Activated B cell treated with CpG ODN at 0.5 μM for 24 hours (primary cell): ENCODE measurements at regions not wholly inside any gene's neighbourhood (a gene's known extent, or its start where the extent isn't known, plus 50 kb on each side); places are given as distances from the start of the nearest gene placed in this dataset.

Experiments
- ATAC-seq: fragments of 200-7000 bp; cut with Tn5 transposase; one replicate; pipeline ENCODE4 v1.10.0; 2021; ENCODE audit warnings: low read depth, mild to moderate bottlenecking, moderate library complexity
- CTCF ChIA-PET: fragments of 350-600 bp; sonication (Branson Sonifier 250); formaldehyde crosslinking; loops from one replicate; lab custom pipeline; 2021; ENCODE audit warnings: antibody characterized with exemption; lab: Charles Lee
- POLR2A ChIA-PET: fragments of 350-600 bp; sonication (Branson Sonifier 250); formaldehyde crosslinking; loops from one replicate; lab custom pipeline; 2021; ENCODE audit warnings: antibody characterized with exemption; lab: Charles Lee
- DNase-seq: peaks from one replicate; pipeline ENCODE4 v3.0.0; 2022
- H3K27ac Mint-ChIP-seq: one replicate; pipeline ENCODE4 v1.8.0; 2020; ENCODE audit warnings: mixed read lengths
- H3K27me3 Mint-ChIP-seq: one replicate; pipeline ENCODE4 v1.8.0; 2021; ENCODE audit warnings: mixed read lengths
- H3K36me3 Mint-ChIP-seq: one replicate; pipeline ENCODE4 v1.8.0; 2021; ENCODE audit warnings: low read depth, mixed read lengths
- H3K4me1 Mint-ChIP-seq: one replicate; pipeline ENCODE4 v1.8.0; 2021; ENCODE audit warnings: mixed read lengths
- H3K4me3 Mint-ChIP-seq: one replicate; pipeline ENCODE4 v1.8.0; 2020; ENCODE audit warnings: mild to moderate bottlenecking, mixed read lengths
- H3K9me3 Mint-ChIP-seq: one replicate; pipeline ENCODE4 v1.8.0; 2020; ENCODE audit warnings: mixed read lengths
- intact Hi-C: fragments of 100-400 bp; cut with micrococcal nuclease; formaldehyde crosslinking; loops from one replicate; pipeline ENCODE4 v1.15.1; 2024
- TF ChIP-seq, protein P1 (sequence below): fragments of 200-600 bp; IDR thresholded peaks from one replicate; pipeline ENCODE4 v1.8.0; 2022; ENCODE audit warnings: antibody characterized with exemption, mild to moderate bottlenecking

GRCh38 chr18:10274301-10274700 is 180.1 kb upstream of the APCDD1 start:
- H3K4me3 Mint-ChIP-seq = no peak overlapping the region
- no peak for ATAC-seq
- H3K36me3 Mint-ChIP-seq = no peaks in the 10 kb centered on the region
- ChIA-PET POLR2A (no interaction called here), CTCF (no interaction called here)
- TF ChIP-seq, protein P1, sequence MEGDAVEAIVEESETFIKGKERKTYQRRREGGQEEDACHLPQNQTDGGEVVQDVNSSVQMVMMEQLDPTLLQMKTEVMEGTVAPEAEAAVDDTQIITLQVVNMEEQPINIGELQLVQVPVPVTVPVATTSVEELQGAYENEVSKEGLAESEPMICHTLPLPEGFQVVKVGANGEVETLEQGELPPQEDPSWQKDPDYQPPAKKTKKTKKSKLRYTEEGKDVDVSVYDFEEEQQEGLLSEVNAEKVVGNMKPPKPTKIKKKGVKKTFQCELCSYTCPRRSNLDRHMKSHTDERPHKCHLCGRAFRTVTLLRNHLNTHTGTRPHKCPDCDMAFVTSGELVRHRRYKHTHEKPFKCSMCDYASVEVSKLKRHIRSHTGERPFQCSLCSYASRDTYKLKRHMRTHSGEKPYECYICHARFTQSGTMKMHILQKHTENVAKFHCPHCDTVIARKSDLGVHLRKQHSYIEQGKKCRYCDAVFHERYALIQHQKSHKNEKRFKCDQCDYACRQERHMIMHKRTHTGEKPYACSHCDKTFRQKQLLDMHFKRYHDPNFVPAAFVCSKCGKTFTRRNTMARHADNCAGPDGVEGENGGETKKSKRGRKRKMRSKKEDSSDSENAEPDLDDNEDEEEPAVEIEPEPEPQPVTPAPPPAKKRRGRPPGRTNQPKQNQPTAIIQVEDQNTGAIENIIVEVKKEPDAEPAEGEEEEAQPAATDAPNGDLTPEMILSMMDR = no peak
- peaks cover 3% of the 10 kb centered on the region for H3K4me1 Mint-ChIP-seq
- no peak for DNase-seq
- H3K27ac Mint-ChIP-seq = no peak overlapping the region
- no peaks in the 10 kb centered on the region for H3K27me3 Mint-ChIP-seq
- intact Hi-C loops = no loop called here
- no peaks in the 10 kb centered on the region for H3K9me3 Mint-ChIP-seq

GRCh38 chr18:10275486-10275885 is 178.9 kb upstream of the APCDD1 start:
- CTCF ChIA-PET = no interaction called here
- no peaks in the 10 kb centered on the region for H3K9me3 Mint-ChIP-seq
- DNase-seq (no peak), ATAC-seq (no peak)
- POLR2A ChIA-PET = no interaction called here
- H3K27ac Mint-ChIP-seq = no peak overlapping the region
- H3K36me3 Mint-ChIP-seq = no peaks in the 10 kb centered on the region
- intact Hi-C loops = no loop called here
- TF ChIP-seq, protein P1 = no peak
- no peak overlapping the region for H3K4me3 Mint-ChIP-seq
- peaks cover 4% of the 10 kb centered on the region for H3K4me1 Mint-ChIP-seq
- H3K27me3 Mint-ChIP-seq = no peaks in the 10 kb centered on the region

DNA sequence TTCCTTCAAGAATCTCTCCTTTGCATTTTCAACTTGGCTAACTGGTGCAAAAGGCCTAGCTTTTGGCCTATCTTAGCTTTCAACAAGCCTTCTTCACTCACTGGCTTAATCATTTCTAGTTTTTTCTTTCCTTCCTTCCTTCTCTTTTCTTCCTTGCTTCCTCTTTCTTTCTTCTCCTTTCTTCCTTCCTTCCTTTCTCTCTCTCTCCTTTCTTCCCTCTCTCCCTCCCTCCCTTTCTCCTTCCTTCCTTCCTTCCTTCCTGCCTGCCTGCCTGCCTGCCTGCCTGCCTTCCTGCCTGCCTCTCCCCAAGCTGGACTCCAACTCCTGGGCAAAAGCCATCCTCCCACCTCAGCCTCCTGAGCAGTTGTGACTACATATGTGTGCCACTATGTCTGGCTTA is 176.2 kb upstream of the APCDD1 start:
- intact Hi-C loops = no loop called here
- H3K36me3 Mint-ChIP-seq = no peaks in the 10 kb centered on the region
- ATAC-seq (no peak), DNase-seq (no peak)
- no peaks in the 10 kb centered on the region for H3K9me3 Mint-ChIP-seq
- H3K27me3 Mint-ChIP-seq = no peaks in the 10 kb centered on the region
- no peak overlapping the region for H3K4me3 Mint-ChIP-seq
- ChIA-PET POLR2A (no interaction called here), CTCF (no interaction called here)
- TF ChIP-seq, protein P1 = no peak
- peaks cover 12% of the 10 kb centered on the region for H3K4me1 Mint-ChIP-seq
- H3K27ac Mint-ChIP-seq = no peak overlapping the region

- TF ChIP-seq, protein P1 = no peak
- ChIA-PET CTCF (no interaction called here), POLR2A (no interaction called here)
- intact Hi-C loops = no loop called here
- Mint-ChIP-seq H3K4me1 (peaks cover 22% of the 10 kb centered on the region), H3K9me3 (no peaks in the 10 kb centered on the region), H3K27ac (no peak overlapping the region), H3K36me3 (no peaks in the 10 kb centered on the region), H3K4me3 (no peak overlapping the region), H3K27me3 (no peaks in the 10 kb centered on the region)
- DNase-seq (no peak), ATAC-seq (no peak)
Observed at GRCh38 chr18:10279471-10279870, 175.0 kb upstream of the APCDD1 start.

GRCh38 chr18:10279905-10280644 is 174.4 kb upstream of the APCDD1 start:
- Mint-ChIP-seq H3K4me1 (peaks cover 28% of the 10 kb centered on the region), H3K36me3 (no peaks in the 10 kb centered on the region), H3K9me3 (no peaks in the 10 kb centered on the region), H3K27me3 (no peaks in the 10 kb centered on the region), H3K27ac (no peak overlapping the region), H3K4me3 (no peak overlapping the region)
- ChIA-PET POLR2A (interaction anchor here (0.6 kb wide), 1 partner anchor 78 kb away, joined by 5 read pairs; no protein-coding TSS in a partner anchor), CTCF (no interaction called here)
- DNase-seq = no peak
- intact Hi-C loops = no loop called here
- TF ChIP-seq, protein P1 = no peak
- no peak for ATAC-seq
